Renal cortical epithelial cell (primary cell): ENCODE measurements at regions not wholly inside any gene's neighbourhood (a gene's known extent, or its start where the extent isn't known, plus 50 kb on each side); places are given as distances from the start of the nearest gene placed in this dataset.
"Not testable (repeated sequence)": the region's sequence is repeated elsewhere in the genome, so short reads cannot be mapped to it uniquely, and the experiment has no call there.

Experiments
- DNase-seq: peaks from one replicate; pipeline ENCODE4 v3.0.0-alpha.2; 2011; ENCODE audit warnings: low read depth

DNA sequence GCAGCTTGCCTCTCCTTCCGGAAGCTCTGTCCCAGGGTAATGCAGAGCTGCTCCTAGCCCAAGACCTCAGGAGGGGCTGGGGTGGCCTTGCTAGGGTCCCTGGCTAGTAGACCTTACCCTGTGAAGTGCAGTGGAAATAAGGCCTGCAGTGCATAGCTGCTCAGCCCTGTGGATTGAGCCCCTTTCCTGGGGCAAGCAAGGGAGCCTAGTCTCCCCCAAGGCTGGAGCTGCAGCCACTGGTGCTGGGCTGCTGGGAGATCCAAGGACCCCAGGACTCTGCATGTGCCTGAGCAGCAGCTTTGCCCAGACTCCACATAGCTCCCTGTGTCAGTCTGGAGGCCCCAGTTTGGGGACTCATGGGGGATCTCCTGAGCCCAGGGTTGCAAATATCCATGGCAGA, 57.9 kb downstream of the FANCF start:
- no peak for DNase-seq

- DNase-seq = no peak
Measured at GRCh38 chr11:22566293-22566692, 59.3 kb downstream of the FANCF start.

DNA sequence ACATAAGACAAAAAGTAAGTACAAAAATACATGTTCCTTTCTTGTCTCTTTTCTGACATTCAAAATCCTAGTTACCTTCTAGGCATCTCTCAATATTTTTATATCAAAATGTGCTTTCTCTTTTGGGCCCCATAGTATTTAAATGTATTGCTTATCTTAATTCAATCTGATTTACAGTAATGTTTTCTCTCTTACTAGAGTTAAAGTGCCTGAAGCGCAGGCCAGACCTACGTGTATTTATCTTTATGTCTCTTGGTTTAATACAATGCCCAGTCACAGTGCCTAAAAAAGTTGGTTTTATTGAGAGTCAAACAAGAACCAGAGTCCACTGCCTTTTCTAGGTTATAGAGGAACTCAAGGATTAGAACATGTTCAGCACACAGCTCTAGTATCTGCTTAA, 64.3 kb downstream of the FANCF start:
- no peak for DNase-seq

- no peak for DNase-seq
Measured at GRCh38 chr11:22559416-22559815, 66.2 kb downstream of the FANCF start.

- no peak for DNase-seq
Measured at GRCh38 chr11:22558664-22559063, 67.0 kb downstream of the FANCF start.

DNA sequence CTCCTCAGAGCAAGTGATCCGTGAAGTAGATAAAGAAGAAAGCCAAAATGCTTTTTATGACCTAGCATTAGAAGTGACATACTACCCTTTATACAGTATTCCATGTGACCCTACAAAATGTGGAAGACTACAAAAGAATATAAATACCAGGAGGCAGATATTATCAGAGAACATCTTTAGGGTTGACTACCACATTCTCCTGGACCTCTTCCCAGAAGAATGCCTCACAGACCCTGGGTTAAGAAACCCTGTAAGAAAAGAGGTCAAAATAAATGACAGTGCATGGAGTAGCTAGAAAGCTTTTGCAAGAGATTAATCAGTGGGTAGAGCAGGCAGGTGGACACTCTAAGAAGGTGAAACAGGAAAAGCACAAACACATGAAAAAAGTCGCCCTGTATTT, 69.2 kb downstream of the FANCF start:
- no peak for DNase-seq

DNA sequence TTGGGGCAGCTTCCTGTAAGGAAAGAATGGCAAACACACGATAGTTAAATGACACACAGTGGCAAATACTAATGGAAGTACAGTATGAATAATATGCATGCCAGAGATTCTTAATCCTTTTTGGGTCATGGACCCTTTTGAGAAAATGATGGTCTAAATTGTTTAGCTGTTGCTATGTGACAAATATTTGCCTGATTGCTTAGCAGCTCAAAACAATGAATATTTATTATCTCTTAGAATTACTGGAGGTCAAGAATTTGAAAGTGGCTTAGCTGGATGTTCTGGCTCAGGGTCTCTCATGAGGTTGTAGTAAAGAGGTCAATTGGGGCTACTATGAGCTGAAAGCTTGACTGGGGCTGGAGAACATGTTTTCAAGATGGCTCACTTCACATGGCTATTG, 69.7 kb downstream of the FANCF start:
- DNase-seq = peak; percentile 11

DNA sequence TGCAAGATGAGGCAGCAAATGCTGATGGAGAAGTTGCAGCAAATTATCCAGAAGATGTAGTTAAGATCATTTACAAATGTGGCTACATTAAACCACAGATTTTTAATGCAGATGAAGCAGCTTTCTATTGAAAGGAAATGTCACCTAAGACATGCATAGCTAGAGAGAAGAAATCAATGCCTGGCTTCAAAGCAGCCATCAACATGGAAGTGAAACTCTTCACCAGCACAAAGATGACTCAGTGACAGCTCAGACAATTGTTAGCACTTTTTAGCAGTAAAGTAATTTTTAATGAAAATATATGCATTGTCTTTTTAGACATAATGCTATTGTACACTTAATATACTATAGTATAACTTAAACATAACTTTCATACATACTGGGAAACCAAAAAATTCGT, 71.4 kb downstream of the FANCF start:
- no peak for DNase-seq

GRCh38 chr11:22552885-22553284, 72.7 kb downstream of the FANCF start:
- no peak for DNase-seq

- no peak for DNase-seq
Measured at GRCh38 chr11:22546746-22547145, 78.9 kb downstream of the FANCF start.

- no peak for DNase-seq
Measured at GRCh38 chr11:22543261-22543660, 82.4 kb downstream of the FANCF start.

DNA sequence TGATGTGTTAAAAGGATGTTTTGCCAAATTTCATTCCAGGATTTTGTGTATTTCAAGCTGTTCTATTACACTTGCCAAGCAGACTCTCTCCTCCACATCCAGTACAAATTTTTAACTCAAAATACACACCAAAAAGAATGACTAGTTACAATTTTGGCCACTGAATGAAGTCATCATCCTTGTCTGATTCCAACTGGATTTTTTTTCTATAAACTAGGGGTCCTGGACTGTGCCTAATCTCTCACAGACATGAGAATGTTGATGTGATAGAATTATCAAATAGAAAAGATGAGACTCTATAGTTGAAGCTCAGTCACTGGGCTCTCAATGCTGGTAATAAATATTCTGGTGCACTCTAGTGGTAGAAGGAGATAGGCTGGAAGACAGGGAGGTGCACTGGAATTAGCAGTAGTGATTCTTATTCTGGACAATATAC, 85.8 kb downstream of the FANCF start:
- DNase-seq = peak; percentile 39

DNA sequence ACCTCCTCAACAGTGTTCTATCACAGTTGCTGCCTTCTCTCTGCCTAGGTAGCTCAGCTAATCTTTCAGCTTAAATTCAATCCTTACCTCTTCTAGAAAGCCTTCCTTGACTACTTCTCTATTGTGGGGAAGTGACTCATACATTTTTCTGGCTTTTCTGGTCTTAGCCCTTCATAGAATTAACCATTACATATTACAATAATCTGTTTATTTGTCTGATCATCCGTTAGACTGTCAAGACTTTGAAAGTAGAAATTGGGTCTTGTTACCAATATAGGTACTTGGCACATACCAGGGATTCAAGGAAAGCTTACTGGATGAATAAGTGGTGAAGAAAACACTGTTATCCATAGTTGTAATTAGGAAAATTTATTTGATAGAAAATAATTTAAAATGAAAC, 89.6 kb downstream of the FANCF start:
- no peak for DNase-seq

DNA sequence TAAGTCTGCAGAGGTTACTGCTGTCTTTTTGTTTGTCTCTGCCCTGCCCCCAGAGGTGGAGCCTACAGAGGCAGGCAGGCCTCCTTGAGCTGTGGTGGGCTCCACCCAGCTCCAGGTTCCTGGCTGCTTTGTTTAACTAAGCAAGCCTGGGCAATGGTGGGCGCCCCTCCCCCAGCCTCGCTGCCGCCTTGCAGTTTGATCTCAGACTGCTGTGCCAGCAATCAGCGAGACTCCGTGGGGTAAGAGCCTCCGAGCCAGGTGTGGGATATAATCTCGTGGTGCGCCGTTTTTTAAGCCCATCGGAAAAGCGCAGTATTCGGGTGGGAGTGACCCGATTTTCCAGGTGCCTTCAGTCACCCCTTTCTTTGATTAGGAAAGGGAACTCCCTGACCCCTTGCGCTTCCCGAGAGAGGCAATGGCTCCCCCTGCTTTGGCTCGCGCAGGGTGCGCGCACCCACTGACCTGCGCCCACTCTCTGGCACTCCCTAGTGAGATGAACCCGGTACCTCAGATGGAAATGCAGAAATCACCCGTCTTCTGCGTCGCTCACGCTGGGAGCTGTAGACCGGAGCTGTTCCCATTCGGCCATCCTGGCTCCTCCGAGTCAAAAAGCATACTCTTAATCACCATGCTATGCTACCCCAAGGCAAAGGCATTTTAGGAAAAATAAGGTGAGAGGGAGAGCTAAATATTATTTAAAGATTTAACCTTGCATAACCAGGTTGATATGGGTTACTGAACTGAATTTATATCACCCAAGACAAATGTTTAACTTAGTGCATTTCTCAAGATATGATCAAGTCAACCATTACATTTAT, 96.8 kb downstream of the FANCF start:
- not testable (repeated sequence) for DNase-seq

DNA sequence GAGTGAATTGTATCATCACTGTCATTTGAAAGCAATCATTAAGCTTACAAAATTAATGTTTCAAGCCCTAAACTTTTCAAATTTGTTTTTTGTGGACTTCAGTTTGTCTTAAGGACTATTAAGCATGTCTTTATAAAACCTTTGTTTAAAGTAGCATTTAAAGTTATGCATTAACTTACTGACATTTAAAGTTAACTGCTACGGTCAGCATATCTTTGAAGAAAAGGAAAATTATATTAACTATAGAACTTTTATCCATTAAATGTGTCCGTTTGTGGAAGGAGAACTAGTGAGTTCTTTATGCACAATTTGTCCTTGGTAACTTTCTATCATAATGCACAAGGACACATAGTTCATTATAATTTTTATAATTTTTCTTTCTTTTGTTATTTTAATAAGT, 103.4 kb downstream of the FANCF start:
- no peak for DNase-seq

DNA sequence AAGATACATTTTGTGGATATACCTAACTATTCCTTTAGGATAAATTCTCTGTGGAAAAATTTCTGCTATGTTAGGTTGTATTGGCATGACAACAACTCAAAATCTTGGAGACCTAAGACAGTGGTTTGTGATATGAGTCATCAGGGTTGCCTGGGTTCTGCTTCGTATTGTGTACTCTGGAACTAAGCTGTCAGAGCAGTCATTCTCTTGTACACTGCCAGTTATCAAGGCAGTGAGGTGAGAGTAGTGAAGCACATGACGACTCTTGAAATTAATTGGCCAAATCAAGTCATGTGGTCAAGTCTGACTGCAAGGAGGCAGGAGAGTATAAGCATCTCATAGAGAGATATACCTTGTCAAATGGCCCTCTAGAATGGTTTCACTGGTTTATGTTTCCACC, 104.4 kb downstream of the FANCF start:
- DNase-seq = peak; percentile 93

GRCh38 chr11:22520521-22520920, 105.1 kb downstream of the FANCF start:
- no peak for DNase-seq

DNA sequence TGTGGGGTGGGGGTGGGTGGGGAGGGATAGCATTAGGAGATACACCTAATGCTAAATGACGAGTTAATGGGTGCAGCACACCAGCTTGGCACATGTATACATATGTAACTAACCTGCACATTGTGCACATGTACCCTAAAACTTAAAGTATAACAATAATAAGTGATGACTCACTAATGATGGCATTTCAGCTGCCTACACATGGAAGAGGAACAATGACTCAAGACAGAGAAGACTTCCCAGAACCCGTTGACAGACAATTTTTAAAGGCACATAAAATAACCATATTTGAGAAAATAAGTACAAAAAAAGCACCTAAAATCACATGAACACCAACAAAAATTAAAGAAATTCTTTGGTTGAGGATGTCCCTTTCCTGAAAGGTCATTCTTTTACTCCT, 107.3 kb downstream of the FANCF start:
- DNase-seq = not testable (repeated sequence)

DNA sequence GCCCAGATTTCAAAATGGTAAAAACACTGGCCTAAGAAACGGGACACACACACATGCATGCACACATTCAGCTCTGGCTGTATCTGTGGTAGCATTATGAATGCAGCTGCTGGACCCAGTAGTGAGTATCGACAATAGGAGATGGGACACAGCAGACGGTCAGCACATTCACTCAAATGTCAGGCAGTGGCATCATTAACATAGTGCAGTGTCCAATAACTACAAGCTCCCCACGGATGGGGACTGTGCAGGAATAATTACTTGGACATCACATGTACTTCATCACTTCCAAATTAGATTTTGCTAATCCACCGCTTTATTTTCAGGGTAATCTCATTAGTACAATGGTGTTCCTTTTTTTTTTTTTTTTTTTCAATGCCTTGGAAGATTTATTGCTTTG, 109.5 kb downstream of the FANCF start:
- DNase-seq = no peak

DNA sequence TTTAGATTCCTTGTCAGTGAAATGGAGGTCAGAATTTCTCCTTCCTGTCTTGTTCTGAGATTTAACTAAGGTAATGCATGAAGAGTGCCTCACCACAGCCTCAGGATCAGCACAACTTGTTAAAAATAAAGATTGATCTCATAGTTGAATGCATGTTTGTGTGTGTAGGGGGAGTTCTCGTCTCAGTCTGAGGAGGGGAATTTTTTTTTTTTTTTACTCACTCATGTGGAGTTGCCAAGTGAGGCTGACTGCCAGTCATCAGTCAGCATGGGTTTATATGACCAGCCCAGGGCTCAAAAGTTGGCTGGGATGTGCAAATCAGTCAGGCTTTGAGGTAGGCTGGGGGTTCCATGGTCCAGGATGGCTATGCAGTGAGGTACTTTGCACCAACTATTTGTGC, 113.2 kb downstream of the FANCF start:
- DNase-seq = no peak

- peak; percentile 88 for DNase-seq
Measured at GRCh38 chr11:22510741-22511140, 114.9 kb downstream of the FANCF start.

DNA sequence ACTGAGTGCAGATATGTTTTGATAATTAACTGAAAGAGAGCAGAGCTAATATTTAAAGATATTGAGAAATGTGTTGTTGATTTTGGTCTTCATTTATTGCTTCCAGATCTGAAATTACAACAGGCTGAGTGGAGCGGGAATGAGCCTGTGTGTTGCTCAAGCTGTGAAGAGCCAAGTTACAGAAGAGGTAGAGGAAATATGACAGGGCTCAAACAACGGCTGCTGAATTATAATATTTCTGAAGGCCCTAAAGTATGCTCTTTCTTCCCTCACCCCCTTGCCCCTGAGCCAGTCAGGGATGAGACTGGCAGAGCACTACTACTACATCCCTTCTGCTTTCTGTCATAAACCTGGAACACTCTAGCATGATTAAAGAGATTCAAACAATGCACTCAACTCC, 115.6 kb downstream of the FANCF start:
- DNase-seq = no peak

DNA sequence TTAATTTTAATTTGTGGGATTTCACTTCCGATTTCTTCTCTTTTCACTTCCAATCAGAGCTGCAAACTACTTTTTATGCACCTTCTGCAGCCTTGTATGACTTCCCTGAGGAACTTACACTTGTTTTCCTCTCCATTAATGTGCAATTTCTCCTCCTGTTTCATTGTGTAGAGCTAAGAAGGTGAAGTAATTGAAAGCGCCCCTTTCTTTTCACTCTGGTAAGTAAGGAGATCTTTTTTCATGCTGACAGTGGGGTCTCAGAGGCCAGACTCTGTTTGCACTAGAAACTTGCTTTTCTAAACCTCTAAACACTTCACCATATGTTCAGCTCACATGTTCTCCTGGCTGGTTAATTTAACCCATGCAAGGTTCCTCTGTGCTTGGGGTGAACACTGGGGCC, 117.0 kb downstream of the FANCF start:
- no peak for DNase-seq

GRCh38 chr11:22497474-22497873, 128.1 kb downstream of the FANCF start:
- no peak for DNase-seq
